Lower leg skin (tissue), 3 donors: ENCODE measurements at regions not wholly inside any gene's neighbourhood (a gene's known extent, or its start where the extent isn't known, plus 50 kb on each side); places are given as distances from the start of the nearest gene placed in this dataset.

ENCODE experiments used
- CTCF ChIP-seq, 3 donors: fragments of 450-650 bp; IDR thresholded peaks; one replicate each; pipeline ENCODE4 v1.5.1; 2016; ENCODE audit warnings: antibody characterized with exemption in 3 of 3, mild to moderate bottlenecking in 3 of 3, moderate library complexity in 2 of 3
- POLR2A ChIP-seq, 2 donors: fragments of 450-650 bp; IDR thresholded peaks; one replicate each; pipeline ENCODE4 v1.6.1; 2016 to 2017; ENCODE audit warnings: antibody characterized with exemption in 2 of 2, mild to moderate bottlenecking in 1 of 2, moderate library complexity in 1 of 2

DNA sequence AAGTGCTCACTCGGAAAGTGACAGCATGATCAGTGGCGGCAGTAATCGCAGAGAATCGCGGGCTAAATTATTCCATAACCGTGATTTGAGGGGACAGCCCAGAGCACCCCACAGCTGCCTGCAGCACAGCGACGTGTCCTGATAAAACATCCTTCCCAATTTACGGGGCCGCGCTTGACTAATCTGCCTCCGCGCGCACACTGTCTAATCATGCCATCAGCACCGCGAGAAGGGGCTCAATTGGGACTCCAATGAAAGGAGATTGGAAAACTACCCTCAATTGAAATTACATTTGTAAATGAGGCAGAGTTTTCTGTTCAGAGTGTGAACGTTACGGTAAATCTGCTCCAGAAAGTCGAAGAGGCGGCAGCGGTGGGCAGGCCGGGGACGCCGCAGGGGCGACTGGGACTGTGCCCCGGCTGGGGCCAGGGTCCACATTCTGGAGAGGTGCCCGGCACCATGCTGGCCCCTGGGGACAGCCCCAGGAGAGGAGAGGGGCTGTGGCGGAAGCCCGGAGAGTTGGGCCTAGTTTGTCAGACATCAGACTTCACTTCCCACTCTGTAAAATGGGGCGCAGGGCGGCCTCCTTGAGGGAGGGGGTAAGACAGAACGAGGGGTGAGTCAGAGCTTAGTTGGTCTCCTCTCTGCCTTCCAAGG, 107.7 kb downstream of the FAM53A start:
- TF ChIP-seq CTCF (IDR thresholded peaks at IDR 0.05) (no peak), POLR2A (IDR thresholded peaks at IDR 0.05) (no peak)
